ENCODE measurements at regions not wholly inside any gene's neighbourhood (a gene's known extent, or its start where the extent isn't known, plus 50 kb on each side); places are given as distances from the start of the nearest gene placed in this dataset.

GRCh38 chr1:11414926-11415538, 63.9 kb upstream of the DISP3 start:
- DNase-seq (ENCODE audit: low read depth) = no peak

- DNase-seq (ENCODE audit: low read depth) = no peak
Measured at GRCh38 chr1:11417162-11417561, 61.8 kb upstream of the DISP3 start.

GRCh38 chr1:11418056-11418455, 60.9 kb upstream of the DISP3 start:
- DNase-seq (ENCODE audit: low read depth) = no peak

- DNase-seq (ENCODE audit: low read depth) = no peak
Measured at GRCh38 chr1:11421443-11421842, 57.5 kb upstream of the DISP3 start.

GRCh38 chr1:11422686-11423085, 56.3 kb upstream of the DISP3 start:
- no peak for DNase-seq (ENCODE audit: low read depth)

GRCh38 chr1:11426617-11427016, 52.3 kb upstream of the DISP3 start:
- no peak for DNase-seq (ENCODE audit: low read depth)

GRCh38 chr1:11428789-11429188, 50.2 kb upstream of the DISP3 start:
- no peak for DNase-seq (ENCODE audit: low read depth)

All from amniotic epithelial cell (primary cell).